ENCODE measurements at regions not wholly inside any gene's neighbourhood (a gene's known extent, or its start where the extent isn't known, plus 50 kb on each side); places are given as distances from the start of the nearest gene placed in this dataset.

GRCh38 chr4:19736968-19737756 lies 514.5 kb upstream of the SLIT2 start:
- no peak for TF ChIP-seq CTCF (conservative IDR thresholded peaks at IDR 0.05; ENCODE audit: low read length)
- TF ChIP-seq EZH2phosphoT487 (IDR thresholded peaks at IDR 0.05; ENCODE audit: borderline replicate concordance) = no peak

All from Loucy (cell line).